H9 (cell line): ENCODE measurements at regions not wholly inside any gene's neighbourhood (a gene's known extent, or its start where the extent isn't known, plus 50 kb on each side); places are given as distances from the start of the nearest gene placed in this dataset.

Experiments
- DNase-seq: peaks from one replicate; pipeline ENCODE4 v3.0.0-alpha.2; 2017
- H2AFZ ChIP-seq: one replicate; pipeline ENCODE4 v1.6.1; 2013; ENCODE audit warnings: mild to moderate bottlenecking, low read length, control low read depth, moderate library complexity
- H2AK5ac ChIP-seq: 2 replicates; pipeline ENCODE4 v1.6.1; 2013; ENCODE audit warnings: low read length, control low read depth, mixed read lengths; ENCODE audit not compliant: insufficient read length
- H2BK120ac ChIP-seq: one replicate; pipeline ENCODE4 v1.6.1; 2013; ENCODE audit warnings: low read depth, mild to moderate bottlenecking, low read length, control low read depth, inconsistent platforms; ENCODE audit not compliant: poor library complexity, severe bottlenecking
- H2BK12ac ChIP-seq: 2 replicates; pipeline ENCODE4 v1.6.1; 2013; ENCODE audit warnings: low read length, control low read depth, mixed read lengths, low read depth; ENCODE audit not compliant: insufficient read length
- H2BK15ac ChIP-seq: 2 replicates; pipeline ENCODE4 v1.6.1; 2013; ENCODE audit warnings: low read depth, low read length, control low read depth
- H2BK20ac ChIP-seq: one replicate; pipeline ENCODE4 v1.6.1; 2013; ENCODE audit warnings: low read depth, mild to moderate bottlenecking, low read length, control low read depth, inconsistent platforms; ENCODE audit not compliant: poor library complexity, severe bottlenecking
- H2BK5ac ChIP-seq: 2 replicates; pipeline ENCODE4 v1.6.1; 2013; ENCODE audit warnings: low read length, control low read depth, mixed read lengths; ENCODE audit not compliant: insufficient read length
- H3K14ac ChIP-seq: 2 replicates; pipeline ENCODE4 v1.6.1; 2013; ENCODE audit warnings: low read length, control low read depth; ENCODE audit not compliant: insufficient read depth
- H3K18ac ChIP-seq: 2 replicates; pipeline ENCODE4 v1.6.1; 2013; ENCODE audit warnings: low read depth, mild to moderate bottlenecking, mixed read lengths, low read length, control low read depth; ENCODE audit not compliant: insufficient read length
- H3K23ac ChIP-seq: 2 replicates; pipeline ENCODE4 v1.6.1; 2013; ENCODE audit warnings: low read length, control low read depth, mixed read lengths, low read depth; ENCODE audit not compliant: insufficient read length
- H3K23me2 ChIP-seq: 2 replicates; pipeline ENCODE4 v1.6.1; 2013; ENCODE audit warnings: low read depth, mild to moderate bottlenecking, mixed read lengths, low read length, control low read depth; ENCODE audit not compliant: insufficient read length, poor library complexity, severe bottlenecking
- H3K27ac ChIP-seq: 2 replicates; pipeline ENCODE4 v1.5.1; 2013; ENCODE audit warnings: low read length, control low read depth, mixed read lengths, low read depth; ENCODE audit not compliant: insufficient read length
- H3K27me3 ChIP-seq: 2 replicates; pipeline ENCODE4 v1.6.1; 2013; ENCODE audit warnings: low read length, control low read depth, inconsistent platforms; ENCODE audit not compliant: insufficient read depth
- H3K4ac ChIP-seq: 2 replicates; pipeline ENCODE4 v1.6.1; 2013; ENCODE audit warnings: low read depth, mild to moderate bottlenecking, control low read depth, inconsistent platforms, low read length, moderate library complexity
- H3K4me1 ChIP-seq: 2 replicates; pipeline ENCODE4 v1.6.1; 2013; ENCODE audit warnings: low read length, control low read depth, inconsistent platforms; ENCODE audit not compliant: insufficient read depth
- H3K4me2 ChIP-seq: 2 replicates; pipeline ENCODE4 v1.6.1; 2013; ENCODE audit warnings: low read length, control low read depth, mixed read lengths; ENCODE audit not compliant: insufficient read length, insufficient read depth
- H3K56ac ChIP-seq: 2 replicates; pipeline ENCODE4 v1.6.1; 2013; ENCODE audit warnings: low read depth, mild to moderate bottlenecking, mixed read lengths, low read length, control low read depth; ENCODE audit not compliant: insufficient read length
- H3K79me1 ChIP-seq: 2 replicates; pipeline ENCODE4 v1.6.1; 2013; ENCODE audit warnings: low read depth, mild to moderate bottlenecking, moderate library complexity, low read length, control low read depth, inconsistent platforms; ENCODE audit not compliant: insufficient read depth, poor library complexity, severe bottlenecking
- H3K79me2 ChIP-seq: 2 replicates; pipeline ENCODE4 v1.6.1; 2013; ENCODE audit warnings: low read length, control low read depth, inconsistent platforms; ENCODE audit not compliant: insufficient read depth
- H3K9ac ChIP-seq: 2 replicates; pipeline ENCODE4 v1.6.1; 2013; ENCODE audit warnings: low read length, control low read depth, mixed read lengths; ENCODE audit not compliant: insufficient read length; ENCODE audit errors: extremely low read depth
- H3K9me3 ChIP-seq: one replicate; pipeline ENCODE4 v1.6.1; 2013; ENCODE audit warnings: low read depth, low read length, inconsistent platforms; ENCODE audit not compliant: control insufficient read depth
- H3T11ph ChIP-seq: one replicate; pipeline ENCODE4 v1.6.1; 2013; ENCODE audit warnings: mild to moderate bottlenecking, low read length, control low read depth, inconsistent platforms
- H4K20me1 ChIP-seq: one replicate; pipeline ENCODE4 v1.6.1; 2013; ENCODE audit not compliant: control insufficient read depth, insufficient read length, insufficient read depth
- H4K5ac ChIP-seq: 2 replicates; pipeline ENCODE4 v1.6.1; 2013; ENCODE audit warnings: low read depth, mild to moderate bottlenecking, mixed read lengths, low read length, control low read depth; ENCODE audit not compliant: insufficient read length
- H4K8ac ChIP-seq: replicated peaks from 2 replicates; pipeline ENCODE4 v1.6.1; 2013; ENCODE audit warnings: low read length, control low read depth, mixed read lengths, low read depth; ENCODE audit not compliant: insufficient read length
- H4K91ac ChIP-seq: 2 replicates; pipeline ENCODE4 v1.6.1; 2013; ENCODE audit warnings: low read depth, mild to moderate bottlenecking, moderate library complexity, mixed read lengths, low read length, control low read depth; ENCODE audit not compliant: insufficient read length
- H3K27ac Mint-ChIP-seq, 3 experiments: 2 replicates in 2 of 3; 3 replicates in 1 of 3; pipeline ENCODE4 v1.8.0; 2020 to 2021; ENCODE audit warnings: mixed read lengths in 3 of 3, mild to moderate bottlenecking in 1 of 3, moderate library complexity in 1 of 3
- H3K27me3 Mint-ChIP-seq: 2 replicates; pipeline ENCODE4 v1.8.0; 2021; ENCODE audit warnings: low read depth, mild to moderate bottlenecking, moderate library complexity, mixed read lengths
- H3K36me3 Mint-ChIP-seq, 3 experiments: 2 replicates in 2 of 3; 3 replicates in 1 of 3; pipeline ENCODE4 v1.8.0; 2020 to 2021; ENCODE audit warnings: low read depth in 3 of 3, mixed read lengths in 3 of 3; ENCODE audit not compliant: insufficient read depth in 1 of 3
- H3K4me1 Mint-ChIP-seq, 2 experiments: 2 replicates each; pipeline ENCODE4 v1.8.0; 2020; ENCODE audit warnings: mixed read lengths in 2 of 2
- H3K4me3 Mint-ChIP-seq, 2 experiments: 2 replicates in 1 of 2; 3 replicates in 1 of 2; pipeline ENCODE4 v1.8.0; 2020 to 2021; ENCODE audit warnings: mild to moderate bottlenecking in 2 of 2, mixed read lengths in 2 of 2, moderate library complexity in 1 of 2
- H3K9me3 Mint-ChIP-seq, 2 experiments: 2 replicates in 1 of 2; 3 replicates in 1 of 2; pipeline ENCODE4 v1.8.0; 2020; ENCODE audit warnings: mild to moderate bottlenecking in 2 of 2, mixed read lengths in 2 of 2, moderate library complexity in 1 of 2
- CTCF ChIP-seq: fragments of 200-600 bp; sonication (generic); conservative IDR thresholded peaks from 3 replicates; pipeline ENCODE4 v1.8.0; 2021; ENCODE audit warnings: antibody characterized with exemption, mild to moderate bottlenecking
- WGBS: extraction: QIAGEN DNeasy Blood & Tissue Kit; methylation state at CpG from one replicate; pipeline ENCODE4 v1.1.7; 2013; ENCODE audit warnings: missing lambda C conversion rate, low lambda C conversion rate, mixed read lengths; ENCODE audit not compliant: insufficient read length; ENCODE audit errors: extremely low coverage; 5-methylcytosine and 5-hydroxymethylcytosine counted together

- Histone ChIP-seq H3K4me1 (no peaks in the 10 kb centered on the region), H3K23me2 (no peaks in the 10 kb centered on the region), H3K4me2 (no peak overlapping the region), H3K56ac (no peak overlapping the region), H3K9me3 (no peaks in the 10 kb centered on the region), H2AK5ac (no peak overlapping the region), H3K9ac (no peak overlapping the region), H4K20me1 (no peaks in the 10 kb centered on the region), H3K27ac (no peak overlapping the region), H2BK15ac (no peak overlapping the region), H2BK12ac (no peak overlapping the region), H3K27me3 (no peaks in the 10 kb centered on the region), H4K5ac (no peak overlapping the region), H2BK20ac (no peak overlapping the region), H2BK120ac (no peak overlapping the region), H4K91ac (no peak overlapping the region), H2AFZ (no peak overlapping the region), H2BK5ac (no peak overlapping the region), H4K8ac (no peak overlapping the region), H3K4ac (no peak overlapping the region), H3T11ph (no peak overlapping the region), H3K79me1 (no peaks in the 10 kb centered on the region), H3K79me2 (no peaks in the 10 kb centered on the region), H3K14ac (no peak overlapping the region), H3K23ac (no peak overlapping the region), H3K18ac (no peak overlapping the region)
- no peak for TF ChIP-seq CTCF
- H3K4me3 Mint-ChIP-seq: no peak overlapping the region
- peaks cover 3 to 4% of the 10 kb centered on the region in 2 experiments; a peak in 2 of 4 replicates for H3K4me1 Mint-ChIP-seq
- H3K27me3 Mint-ChIP-seq: no peaks in the 10 kb centered on the region
- DNase-seq: no peak
- H3K36me3 Mint-ChIP-seq: no peaks in the 10 kb centered on the region; a peak in 1 of 7 replicates
- WGBS: no CpG with 5 or more reads among the region's 2 CpGs
- H3K9me3 Mint-ChIP-seq: no peaks in the 10 kb centered on the region
- no peak overlapping the region for H3K27ac Mint-ChIP-seq
Observed at GRCh38 chr14:83491091-83491490, 1957.4 kb upstream of the SEL1L start.
